ENCODE measurements at regions not wholly inside any gene's neighbourhood (a gene's known extent, or its start where the extent isn't known, plus 50 kb on each side); places are given as distances from the start of the nearest gene placed in this dataset.

DNA sequence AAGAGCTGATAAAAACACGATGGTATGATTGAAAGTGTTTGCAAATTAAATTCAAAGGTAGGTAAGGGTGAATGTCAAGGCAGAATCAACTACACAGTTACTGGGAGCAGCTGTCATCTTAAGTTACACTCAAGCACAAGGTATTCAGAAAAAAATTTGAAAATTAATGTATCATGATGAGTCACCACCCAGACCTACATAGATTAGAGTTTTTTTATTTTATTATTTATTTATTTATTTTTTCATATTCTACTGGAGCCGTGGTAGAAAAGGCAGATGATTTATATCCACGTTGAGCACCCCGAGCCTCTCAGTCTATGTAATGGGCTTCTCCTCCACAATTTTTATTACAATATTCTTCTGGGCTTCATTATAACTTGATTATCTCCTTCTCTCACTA, 728.9 kb upstream of the ARGLU1 start:
- DNase-seq, result no peak

DNA sequence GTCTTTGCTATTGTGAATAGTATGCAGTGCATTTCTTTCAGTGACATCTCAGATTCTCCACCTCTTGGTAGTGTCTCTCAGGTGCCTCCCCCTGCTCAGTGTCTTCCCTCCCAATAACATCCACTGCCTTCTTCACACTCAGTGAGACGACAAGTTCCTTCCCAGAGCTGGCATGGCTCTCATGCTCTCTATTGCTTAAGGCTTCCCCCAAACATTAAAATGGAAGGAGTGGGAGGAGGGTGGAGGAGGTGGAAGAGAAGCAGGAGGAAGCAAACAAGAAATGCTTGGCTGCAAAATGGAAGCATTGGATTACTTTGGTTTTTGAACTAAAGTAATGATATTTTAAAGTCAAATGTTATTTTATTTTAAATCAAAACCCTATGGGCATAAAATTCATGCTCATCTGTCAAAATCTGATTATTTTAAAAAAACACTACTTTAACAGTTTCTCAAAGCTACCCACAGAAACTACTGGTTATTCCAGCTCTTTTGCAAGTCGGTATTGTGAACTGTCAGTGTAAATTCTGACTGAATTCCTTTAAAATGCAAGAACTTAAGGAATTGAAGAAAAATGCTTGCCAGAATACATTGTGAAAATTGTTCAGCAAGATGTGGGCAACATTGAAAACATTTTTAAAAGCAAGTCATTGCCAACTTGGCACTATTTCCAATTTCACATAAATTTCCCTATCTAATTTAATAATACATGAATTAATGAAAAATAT, 727.6 kb upstream of the ARGLU1 start:
- DNase-seq, result no peak

- no peak for DNase-seq
These were observed 726.0 kb upstream of the ARGLU1 start for GRCh38 chr13:107293924-107294323.

DNA sequence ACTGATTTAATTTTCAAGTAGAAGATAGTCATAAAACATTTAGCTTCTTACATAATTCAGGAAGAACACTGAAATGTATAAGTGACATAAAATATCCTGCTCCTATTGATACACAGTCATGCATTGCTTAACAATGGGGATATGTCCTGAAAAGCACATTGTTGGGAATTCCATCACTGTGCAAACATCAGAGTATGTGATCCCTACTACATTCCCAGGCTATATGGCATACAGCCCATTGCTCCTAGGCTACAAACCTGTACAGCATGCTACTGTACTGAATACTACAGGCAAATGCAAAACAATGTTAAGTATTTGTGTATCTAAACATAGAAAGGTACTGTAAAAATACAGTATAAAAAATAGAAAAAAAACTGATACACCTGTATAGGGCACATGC, 723.9 kb upstream of the ARGLU1 start:
- DNase-seq, result no peak

- no peak for DNase-seq
These were observed 721.6 kb upstream of the ARGLU1 start for GRCh38 chr13:107289540-107289939.

DNA sequence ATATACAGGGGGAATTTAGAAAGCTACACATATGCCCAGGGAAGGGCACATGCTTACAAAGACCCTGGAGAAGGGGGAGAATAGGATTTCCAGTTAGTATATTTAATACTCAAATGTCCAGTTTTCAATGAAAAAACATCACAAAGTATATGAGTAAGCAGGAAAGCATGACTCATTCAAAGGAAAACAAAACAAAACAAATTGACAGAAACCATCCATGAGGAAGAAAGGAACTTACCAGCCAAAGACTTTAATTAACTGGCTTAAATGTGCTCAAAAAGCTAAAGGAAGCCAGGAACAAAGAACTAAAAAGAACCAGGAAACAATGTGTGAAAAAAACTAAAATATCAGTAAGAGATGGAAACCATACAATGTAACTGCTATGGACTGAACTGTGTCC, 716.2 kb upstream of the ARGLU1 start:
- no peak for DNase-seq

DNA sequence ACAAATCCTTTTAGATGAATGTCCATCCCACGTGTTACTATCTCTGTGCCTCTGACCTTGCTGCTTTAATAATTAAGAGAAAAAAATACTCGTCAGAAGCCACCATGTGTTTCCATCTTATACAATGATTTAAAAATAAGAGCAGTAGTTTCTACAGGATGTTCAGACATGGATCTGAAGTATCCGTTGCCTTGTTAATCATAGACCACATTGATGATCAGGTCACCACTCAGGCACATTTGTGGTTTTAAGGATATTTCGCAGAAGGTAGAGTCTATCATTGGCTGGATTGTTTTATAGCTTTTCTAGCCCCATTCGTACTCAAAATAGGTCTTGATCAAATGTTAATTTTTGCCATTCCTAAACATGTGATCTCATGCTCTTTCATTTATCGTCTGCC, 710.0 kb upstream of the ARGLU1 start:
- no peak for DNase-seq

DNA sequence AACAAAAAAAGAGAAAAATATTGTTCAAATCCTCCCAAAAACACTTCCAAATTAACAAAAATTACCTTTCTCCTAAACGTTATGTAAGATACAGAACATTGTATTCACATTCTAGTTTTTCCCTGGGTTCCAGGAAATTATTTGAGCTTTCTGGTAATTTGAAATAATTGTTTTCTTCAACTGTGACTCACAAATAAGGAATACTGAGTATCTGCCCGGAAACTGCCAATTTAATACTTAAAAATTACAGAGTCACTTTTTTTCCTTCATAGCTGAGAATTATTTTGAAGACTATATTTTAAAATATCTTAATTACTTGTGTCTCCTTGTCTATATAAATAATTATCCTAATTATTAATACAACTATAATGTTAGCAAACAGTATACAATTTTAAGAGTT, 709.0 kb upstream of the ARGLU1 start:
- no peak for DNase-seq

- DNase-seq, result no peak
These were observed 708.1 kb upstream of the ARGLU1 start for GRCh38 chr13:107275945-107276614.

GRCh38 chr13:107275312-107275711, 707.4 kb upstream of the ARGLU1 start:
- DNase-seq, result no peak

DNA sequence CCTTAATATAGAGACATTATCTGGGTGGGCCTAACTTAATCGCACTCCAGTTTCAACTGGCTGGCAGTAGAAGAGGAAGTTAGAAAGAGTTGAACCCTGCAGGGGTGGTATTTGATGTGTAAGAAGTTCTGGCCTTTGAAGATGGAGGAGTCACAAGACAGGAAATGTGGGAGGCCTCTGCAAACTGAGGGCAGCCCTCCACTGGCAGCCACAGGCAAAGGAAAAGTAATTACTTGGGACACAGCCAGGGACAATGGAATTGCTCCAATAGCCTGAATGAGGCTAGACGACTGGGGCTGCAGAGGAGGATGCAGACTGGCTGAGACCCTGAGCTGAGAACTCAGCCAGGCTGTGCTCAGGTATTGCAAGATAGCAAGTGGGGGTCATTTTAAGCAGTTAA, 703.3 kb upstream of the ARGLU1 start:
- DNase-seq, result no peak

DNA sequence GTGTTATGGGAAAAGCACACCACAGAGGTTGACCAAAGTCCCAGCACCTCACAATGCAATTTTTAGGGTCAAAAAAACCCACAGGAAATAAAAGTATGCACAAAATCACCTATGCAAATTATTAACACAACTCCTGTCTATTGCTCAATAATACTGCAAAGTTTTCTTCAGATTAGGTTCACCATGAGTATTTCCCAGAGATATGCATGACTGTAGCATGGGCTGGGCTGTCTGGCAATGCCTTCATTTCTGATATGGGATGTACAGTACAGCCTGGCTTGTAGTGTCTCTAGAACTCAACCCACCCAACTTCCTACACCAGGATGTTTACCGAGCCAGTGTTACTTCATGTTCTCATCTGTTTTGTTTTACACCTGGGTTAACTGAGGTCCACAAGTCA, 698.7 kb upstream of the ARGLU1 start:
- DNase-seq, result no peak

DNA sequence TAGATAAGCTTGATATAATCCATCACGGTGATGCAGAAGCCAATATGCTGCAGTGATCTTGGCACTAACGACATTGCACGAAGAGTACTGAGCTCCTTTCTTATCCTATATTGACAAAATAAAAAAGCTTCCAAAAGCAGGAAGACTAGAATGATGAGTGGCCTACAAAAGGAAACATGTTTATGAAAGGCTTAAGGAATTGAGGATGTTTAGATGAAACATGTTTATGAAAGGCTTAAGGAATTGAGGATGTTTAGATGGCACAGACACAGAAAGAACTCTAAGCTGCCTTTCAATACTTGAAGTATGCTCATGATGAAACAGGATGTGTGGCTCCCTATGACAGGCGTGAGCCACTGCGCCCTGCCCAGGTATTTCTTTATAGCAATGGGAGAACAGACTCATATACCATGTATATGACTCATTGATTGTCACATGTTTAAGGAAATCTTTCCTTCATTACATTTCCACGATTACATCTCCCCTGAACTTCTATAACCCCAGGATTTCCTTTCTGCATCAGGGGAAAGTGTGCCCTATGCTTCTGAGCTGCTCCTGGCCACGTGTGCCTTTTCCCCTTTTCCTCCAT, 690.8 kb upstream of the ARGLU1 start:
- DNase-seq, result no peak

GRCh38 chr13:107254392-107254791, 686.5 kb upstream of the ARGLU1 start:
- DNase-seq, result no peak

DNA sequence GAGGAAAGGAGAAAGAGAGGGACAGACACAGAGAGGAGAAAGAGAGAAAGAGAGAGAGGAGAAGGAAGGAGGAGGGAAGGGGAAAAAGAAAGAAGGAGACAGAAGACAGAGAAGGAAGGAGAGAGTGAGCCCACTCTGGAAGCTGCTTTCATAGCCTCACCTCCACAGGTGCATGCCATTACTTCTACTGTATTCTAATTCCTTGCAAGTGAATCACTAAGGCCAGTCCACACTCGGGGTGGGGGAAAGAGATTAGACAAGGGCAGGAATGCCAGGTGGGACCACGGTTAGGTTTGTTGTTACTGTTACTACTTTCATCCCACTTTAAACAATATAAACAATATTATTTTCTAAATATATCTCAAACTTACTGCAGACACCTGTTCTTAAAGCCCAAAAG, 684.5 kb upstream of the ARGLU1 start:
- no peak for DNase-seq

GRCh38 chr13:107252021-107252420, 684.1 kb upstream of the ARGLU1 start:
- DNase-seq, result no peak

- DNase-seq, result no peak
These were observed 683.4 kb upstream of the ARGLU1 start for GRCh38 chr13:107251341-107251740.

DNA sequence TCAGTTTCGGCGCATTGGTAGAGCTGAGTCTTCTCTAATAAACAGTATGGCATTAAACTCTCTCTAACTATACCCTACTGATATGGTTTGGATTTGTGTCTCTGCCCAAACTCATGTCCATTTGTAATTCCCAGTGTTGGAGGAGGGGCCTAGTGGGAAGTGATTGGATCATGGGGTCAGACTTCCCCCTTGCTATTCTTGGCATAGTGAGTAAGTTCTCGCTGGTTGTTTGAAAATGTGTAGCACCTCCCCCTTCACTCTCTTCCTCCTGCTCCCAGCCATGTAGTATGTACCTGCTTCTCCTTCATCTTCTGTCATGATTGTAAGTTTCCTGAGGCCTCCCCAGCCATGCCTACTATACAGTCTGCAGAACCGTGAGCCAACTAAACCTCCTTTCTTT, 682.7 kb upstream of the ARGLU1 start:
- no peak for DNase-seq

DNA sequence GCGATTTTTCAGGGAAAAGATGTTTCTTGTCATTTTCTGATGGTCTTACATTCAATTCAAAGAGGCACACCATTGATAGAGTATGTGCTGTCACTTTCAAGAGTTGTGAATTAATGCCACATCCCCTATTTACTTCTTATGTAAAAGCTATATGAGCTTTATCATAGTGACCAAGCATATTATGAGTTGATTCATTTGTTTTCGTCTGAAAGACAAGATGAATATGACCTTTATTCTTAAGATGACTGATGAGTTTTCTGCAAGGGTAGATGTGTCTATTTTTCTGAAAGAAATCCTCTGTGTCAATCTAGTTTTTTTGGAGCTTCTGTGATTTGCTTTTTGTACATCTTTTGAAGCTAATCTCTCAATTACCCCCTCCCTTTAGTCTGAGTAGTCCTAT, 676.3 kb upstream of the ARGLU1 start:
- no peak for DNase-seq

- DNase-seq, result no peak
These were observed 674.2 kb upstream of the ARGLU1 start for GRCh38 chr13:107242138-107242537.

DNA sequence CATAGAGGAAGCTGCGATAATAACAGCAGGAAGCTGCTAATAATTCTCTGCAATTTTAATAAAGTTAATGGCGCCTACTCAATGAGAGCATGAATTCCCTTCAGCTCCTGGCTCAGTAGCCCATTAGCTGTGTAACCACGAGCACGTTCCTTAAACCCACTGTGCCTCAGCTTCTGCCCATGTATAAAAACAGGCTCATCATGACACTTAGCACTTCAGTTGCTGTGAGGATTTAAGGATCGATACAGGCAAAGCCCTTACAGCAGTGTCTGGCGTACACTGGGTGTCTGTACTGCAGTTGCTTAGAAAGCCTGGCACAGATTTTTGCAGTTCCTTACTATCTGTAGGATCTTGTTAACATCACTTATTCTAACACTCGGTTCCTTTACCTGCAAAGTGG, 673.4 kb upstream of the ARGLU1 start:
- no peak for DNase-seq

- DNase-seq, result no peak
These were observed 671.3 kb upstream of the ARGLU1 start for GRCh38 chr13:107239213-107239612.

- DNase-seq, result no peak
These were observed 670.5 kb upstream of the ARGLU1 start for GRCh38 chr13:107238262-107238981.

All from stimulated activated naive CD4-positive, alpha-beta T cell (primary cell).